SU-DHL-6 (cell line): ENCODE measurements at regions not wholly inside any gene's neighbourhood (a gene's known extent, or its start where the extent isn't known, plus 50 kb on each side); places are given as distances from the start of the nearest gene placed in this dataset.

ENCODE experiments used
- H2AFZ ChIP-seq: fragments of 200-600 bp; sonication (generic); 2 replicates; pipeline ENCODE4 v1.6.1; 2014; ENCODE audit warnings: low read depth, mild to moderate bottlenecking, moderate library complexity, mixed read lengths, antibody characterized with exemption, low read length; ENCODE audit not compliant: severe bottlenecking
- H3F3A ChIP-seq: fragments of 200-600 bp; shearing (Covaris generic); 2 replicates; pipeline ENCODE4 v1.6.0; 2016; ENCODE audit warnings: antibody characterized with exemption, mild to moderate bottlenecking; ENCODE audit not compliant: insufficient read depth
- H3K27ac ChIP-seq: fragments of 200-600 bp; sonication (generic); 2 replicates; pipeline ENCODE4 v1.5.1; 2016; ENCODE audit warnings: low read depth, mild to moderate bottlenecking, low read length, moderate library complexity, mixed read lengths
- H3K27me3 ChIP-seq: fragments of 200-600 bp; sonication (generic), shearing (Covaris generic); 2 replicates; pipeline ENCODE4 v1.6.0; 2014; ENCODE audit warnings: mild to moderate bottlenecking, low read length
- H3K36me3 ChIP-seq: fragments of 200-600 bp; sonication (generic); 2 replicates; pipeline ENCODE4 v1.6.1; 2014; ENCODE audit warnings: mild to moderate bottlenecking, low read length, mixed read lengths
- H3K4me2 ChIP-seq: fragments of 300-600, 200-600 bp; shearing (Covaris generic), sonication (generic); 2 replicates; pipeline ENCODE4 v1.6.0; 2014; ENCODE audit warnings: low read length, low read depth, mild to moderate bottlenecking; ENCODE audit not compliant: poor library complexity, severe bottlenecking
- H3K4me3 ChIP-seq: fragments of 200-600 bp; sonication (generic); 2 replicates; pipeline ENCODE4 v1.5.1; 2014; ENCODE audit warnings: antibody characterized with exemption, low read length, mild to moderate bottlenecking, mixed read lengths; ENCODE audit not compliant: insufficient read depth, poor library complexity, severe bottlenecking
- H3K79me2 ChIP-seq: fragments of 200-600 bp; sonication (generic); 2 replicates; pipeline ENCODE4 v1.6.1; 2014; ENCODE audit warnings: mild to moderate bottlenecking, low read length, moderate library complexity; ENCODE audit not compliant: insufficient read depth
- H3K9ac ChIP-seq: fragments of 200-600 bp; sonication (generic); 2 replicates; pipeline ENCODE4 v1.7.0; 2014; ENCODE audit warnings: mild to moderate bottlenecking, low read length
- H3K9me2 ChIP-seq: fragments of 200-600 bp; sonication (generic); replicated peaks from 2 replicates; pipeline ENCODE4 v1.6.1; 2014; ENCODE audit warnings: low read length; ENCODE audit not compliant: insufficient read depth
- H3K9me3 ChIP-seq: fragments of 200-600 bp; sonication (generic); 2 replicates; pipeline ENCODE4 v1.6.1; 2014; ENCODE audit warnings: low read length, mixed read lengths; ENCODE audit not compliant: insufficient read depth
- H4K20me1 ChIP-seq: fragments of 200-600 bp; sonication (generic); 2 replicates; pipeline ENCODE4 v1.6.1; 2014; ENCODE audit warnings: low read depth, mild to moderate bottlenecking, antibody characterized with exemption, low read length, moderate library complexity, mixed read lengths
- EZH2phosphoT487 ChIP-seq: fragments of 200-600 bp; sonication (generic), shearing (Covaris generic); conservative IDR thresholded peaks from 2 replicates; pipeline ENCODE4 v1.6.1; 2018; ENCODE audit warnings: mild to moderate bottlenecking, antibody characterized with exemption, low read length, moderate library complexity, mixed read lengths
- TF ChIP-seq, protein P1 (sequence below): fragments of 200-600 bp; sonication (generic); IDR thresholded peaks from one replicate; pipeline ENCODE4 v1.5.1; 2017; ENCODE audit warnings: antibody characterized with exemption, mild to moderate bottlenecking, low read length, moderate library complexity; ENCODE audit not compliant: insufficient read depth, poor library complexity, severe bottlenecking

DNA sequence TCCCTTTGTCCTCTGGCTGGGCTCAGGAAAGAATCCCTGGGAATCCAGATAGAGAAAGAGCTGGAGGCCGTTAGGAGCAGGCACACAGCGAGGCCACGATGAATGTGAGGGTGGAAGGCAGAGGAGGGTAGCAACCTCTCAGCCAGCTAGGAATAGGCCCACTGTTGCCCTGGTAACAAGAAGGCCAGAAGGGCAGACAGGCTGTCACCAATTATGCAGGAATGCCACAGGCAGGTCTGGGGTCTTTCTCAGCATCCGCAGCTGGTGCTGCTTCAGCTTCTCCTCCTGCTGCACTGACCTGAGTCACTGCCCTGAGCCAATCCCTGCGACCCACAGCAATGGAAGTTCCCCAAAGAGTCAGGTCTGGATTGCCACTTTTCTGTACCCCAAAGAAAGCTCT, 62.8 kb upstream of the C3orf80 start:
- Histone ChIP-seq H3K9me2 (no peaks in the 10 kb centered on the region), H3K9ac (no peak overlapping the region), H3K9me3 (no peaks in the 10 kb centered on the region), H3K27ac (no peak overlapping the region), H3K4me2 (no peak overlapping the region), H3K4me3 (no peak overlapping the region), H3F3A (no peaks in the 10 kb centered on the region), H4K20me1 (no peaks in the 10 kb centered on the region), H2AFZ (no peak overlapping the region), H3K36me3 (no peaks in the 10 kb centered on the region), H3K27me3 (no peaks in the 10 kb centered on the region), H3K79me2 (no peaks in the 10 kb centered on the region)
- no peak for TF ChIP-seq EZH2phosphoT487
- TF ChIP-seq, protein P1, sequence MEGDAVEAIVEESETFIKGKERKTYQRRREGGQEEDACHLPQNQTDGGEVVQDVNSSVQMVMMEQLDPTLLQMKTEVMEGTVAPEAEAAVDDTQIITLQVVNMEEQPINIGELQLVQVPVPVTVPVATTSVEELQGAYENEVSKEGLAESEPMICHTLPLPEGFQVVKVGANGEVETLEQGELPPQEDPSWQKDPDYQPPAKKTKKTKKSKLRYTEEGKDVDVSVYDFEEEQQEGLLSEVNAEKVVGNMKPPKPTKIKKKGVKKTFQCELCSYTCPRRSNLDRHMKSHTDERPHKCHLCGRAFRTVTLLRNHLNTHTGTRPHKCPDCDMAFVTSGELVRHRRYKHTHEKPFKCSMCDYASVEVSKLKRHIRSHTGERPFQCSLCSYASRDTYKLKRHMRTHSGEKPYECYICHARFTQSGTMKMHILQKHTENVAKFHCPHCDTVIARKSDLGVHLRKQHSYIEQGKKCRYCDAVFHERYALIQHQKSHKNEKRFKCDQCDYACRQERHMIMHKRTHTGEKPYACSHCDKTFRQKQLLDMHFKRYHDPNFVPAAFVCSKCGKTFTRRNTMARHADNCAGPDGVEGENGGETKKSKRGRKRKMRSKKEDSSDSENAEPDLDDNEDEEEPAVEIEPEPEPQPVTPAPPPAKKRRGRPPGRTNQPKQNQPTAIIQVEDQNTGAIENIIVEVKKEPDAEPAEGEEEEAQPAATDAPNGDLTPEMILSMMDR, result no peak

DNA sequence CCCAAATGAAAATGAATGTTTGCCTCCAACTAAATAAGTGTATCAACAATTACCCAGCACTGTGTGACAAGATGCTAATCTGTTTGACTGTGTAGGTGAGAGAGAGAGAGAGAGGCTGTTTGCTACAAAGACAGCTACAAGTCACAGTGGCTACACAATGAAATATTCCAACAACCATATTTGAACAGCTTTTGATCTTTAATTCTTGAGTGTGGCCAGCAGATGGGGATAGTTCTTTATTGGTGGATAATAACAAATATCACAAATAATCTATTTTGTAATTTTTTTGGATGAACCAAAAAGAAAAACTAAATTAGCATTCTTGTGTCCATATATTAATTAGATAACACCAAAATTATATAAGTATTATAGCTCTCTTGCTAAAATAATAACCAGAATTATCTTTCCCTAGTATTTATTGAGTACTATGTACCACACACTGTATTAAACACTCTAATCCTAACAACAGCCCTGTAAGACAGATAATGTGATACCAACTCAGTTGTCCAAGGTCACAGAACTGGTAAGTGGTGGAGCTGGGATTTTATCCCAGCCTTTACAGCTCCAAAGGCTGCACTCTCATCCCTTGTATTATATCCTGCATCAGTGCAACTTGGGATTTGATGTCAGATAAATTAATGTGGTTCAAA, 61.9 kb upstream of the C3orf80 start:
- H3K4me3 ChIP-seq, result no peak overlapping the region
- no peaks in the 10 kb centered on the region for H3K79me2 ChIP-seq
- no peak overlapping the region for H3K27ac ChIP-seq
- no peak overlapping the region for H3K4me2 ChIP-seq
- H4K20me1 ChIP-seq, result no peaks in the 10 kb centered on the region
- no peak overlapping the region for H3K9ac ChIP-seq
- no peak overlapping the region for H2AFZ ChIP-seq
- H3K36me3 ChIP-seq, result no peaks in the 10 kb centered on the region
- H3K9me2 ChIP-seq, result no peaks in the 10 kb centered on the region
- no peak for TF ChIP-seq EZH2phosphoT487
- TF ChIP-seq, protein P1, result peak; percentile 45
- H3K27me3 ChIP-seq, result no peaks in the 10 kb centered on the region
- H3K9me3 ChIP-seq, result no peaks in the 10 kb centered on the region
- H3F3A ChIP-seq, result no peaks in the 10 kb centered on the region

DNA sequence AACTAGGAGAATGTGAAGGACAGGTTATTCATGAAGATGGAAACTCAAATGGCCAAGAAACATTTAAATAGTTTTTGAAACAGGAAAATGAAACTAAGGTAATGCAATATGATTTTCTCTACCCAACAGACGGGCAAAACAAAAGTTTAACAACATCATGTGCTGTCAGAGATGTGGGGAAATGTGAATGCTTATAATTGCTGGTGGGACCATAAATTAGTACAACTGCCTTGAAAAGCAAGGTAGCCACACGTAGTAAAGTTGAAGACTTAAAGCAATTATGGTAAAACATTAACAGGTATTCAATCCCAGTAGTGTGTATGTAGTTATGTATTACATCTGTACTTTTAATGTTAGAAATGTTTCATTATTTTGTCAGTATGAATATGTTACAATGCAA, 57.0 kb upstream of the C3orf80 start:
- TF ChIP-seq, protein P1, result no peak
- TF ChIP-seq EZH2phosphoT487, result no peak
- Histone ChIP-seq H3K9ac (no peak overlapping the region), H3K4me3 (no peak overlapping the region), H3K9me3 (no peaks in the 10 kb centered on the region), H3K79me2 (no peaks in the 10 kb centered on the region), H3K9me2 (no peaks in the 10 kb centered on the region), H3K36me3 (no peaks in the 10 kb centered on the region), H3K4me2 (no peak overlapping the region), H3F3A (no peaks in the 10 kb centered on the region), H3K27ac (no peak overlapping the region), H2AFZ (no peak overlapping the region), H4K20me1 (no peaks in the 10 kb centered on the region), H3K27me3 (no peaks in the 10 kb centered on the region)
